ENCODE measurements at regions not wholly inside any gene's neighbourhood (a gene's known extent, or its start where the extent isn't known, plus 50 kb on each side); places are given as distances from the start of the nearest gene placed in this dataset.

- TF ChIP-seq CTCF (IDR thresholded peaks at IDR 0.05; ENCODE audit: low read depth, low read length) (no peak), EZH2phosphoT487 (IDR thresholded peaks at IDR 0.05; ENCODE audit: low read depth) (no peak)
These were observed 104.5 kb downstream of the CHST1 start for GRCh38 chr11:45560913-45561281.

All from OCI-LY3 (cell line).